ENCODE measurements at regions not wholly inside any gene's neighbourhood (a gene's known extent, or its start where the extent isn't known, plus 50 kb on each side); places are given as distances from the start of the nearest gene placed in this dataset.

DNA sequence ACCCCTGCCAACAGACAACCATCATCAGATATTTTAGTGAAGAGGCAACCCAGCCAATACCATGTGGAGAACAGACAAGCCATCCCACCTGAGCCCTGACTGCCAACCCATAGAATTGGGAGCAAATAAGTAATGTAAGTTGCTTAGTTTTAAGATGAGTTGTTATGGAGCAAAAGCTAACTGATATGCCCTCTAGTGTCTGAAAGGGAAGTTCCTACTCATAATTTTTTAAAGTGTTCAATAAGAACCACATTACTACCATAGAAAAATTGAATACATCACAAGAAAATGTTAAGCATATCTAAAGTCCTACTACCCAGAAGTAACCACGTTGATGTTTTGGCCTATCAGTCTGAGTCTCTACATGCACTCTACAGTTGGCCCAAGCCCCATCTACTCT lies 50.8 kb upstream of the SLC36A4 start:
- Histone ChIP-seq H3K79me2 (ENCODE audit: control insufficient read depth, insufficient read depth, low read length) (no peaks in the 10 kb centered on the region), H4K20me1 (ENCODE audit: control insufficient read depth, insufficient read depth, low read length, poor library complexity, severe bottlenecking) (no peaks in the 10 kb centered on the region), H3K9me3 (ENCODE audit: control extremely low read depth in 1 of 3, control insufficient read depth in 2 of 3, insufficient read depth in 1 of 3, low read length in 2 of 3) (no peaks in the 10 kb centered on the region), H3K27ac (ENCODE audit: low read length in 2 of 2) (no peak overlapping the region), H3K4me2 (replicated peaks; ENCODE audit: low read depth, low read length, poor library complexity, severe bottlenecking) (no peak overlapping the region), H3K4me1 (ENCODE audit: control insufficient read depth in 2 of 2, insufficient read depth in 2 of 2, low read length in 2 of 2) (no peaks in the 10 kb centered on the region), H3K27me3 (replicated peaks in 1 of 4; ENCODE audit: control extremely low read depth in 1 of 4, control insufficient read depth in 3 of 4, insufficient read depth in 4 of 4, low read length in 3 of 4) (peaks cover 0 to 3% (median 0%) of the 10 kb centered on the region in 4 experiments), H3K9ac (ENCODE audit: low read length) (no peak overlapping the region), H2AFZ (ENCODE audit: insufficient read depth, low read depth, low read length, poor library complexity, severe bottlenecking) (no peak overlapping the region), H3K36me3 (replicated peaks in 1 of 2; ENCODE audit: control extremely low read depth in 1 of 2, control insufficient read depth in 1 of 2, extremely low read depth in 1 of 2, insufficient read depth in 2 of 2, low read length in 1 of 2) (no peaks in the 10 kb centered on the region), H3K4me3 (ENCODE audit: control extremely low read depth in 1 of 5, extremely low read depth in 1 of 5, insufficient read depth in 1 of 5, low read depth in 2 of 5, low read length in 4 of 5) (no peak overlapping the region)
- ATAC-seq (ENCODE audit: low read depth) (no peak), DNase-seq (no peak)
- ChIA-PET CTCF (interaction anchor here (1.1 to 1.3 kb wide), 2 partner anchors 8 to 293 kb away, joined by 3 read pairs; no protein-coding TSS in a partner anchor), POLR2A (no interaction called here)
- Mint-ChIP-seq H3K4me1 (no peaks in the 10 kb centered on the region), H3K9me3 (ENCODE audit: insufficient read depth) (no peaks in the 10 kb centered on the region), H3K27ac (no peak overlapping the region), H3K27me3 (peaks cover 37% of the 10 kb centered on the region), H3K4me3 (no peak overlapping the region)
- 44% methylated on average over 1 of the region's 1 CpG for WGBS (ENCODE audit: insufficient coverage)
- intact Hi-C loops (cut with micrococcal nuclease), result no loop called here
- TF ChIP-seq, protein P1, sequence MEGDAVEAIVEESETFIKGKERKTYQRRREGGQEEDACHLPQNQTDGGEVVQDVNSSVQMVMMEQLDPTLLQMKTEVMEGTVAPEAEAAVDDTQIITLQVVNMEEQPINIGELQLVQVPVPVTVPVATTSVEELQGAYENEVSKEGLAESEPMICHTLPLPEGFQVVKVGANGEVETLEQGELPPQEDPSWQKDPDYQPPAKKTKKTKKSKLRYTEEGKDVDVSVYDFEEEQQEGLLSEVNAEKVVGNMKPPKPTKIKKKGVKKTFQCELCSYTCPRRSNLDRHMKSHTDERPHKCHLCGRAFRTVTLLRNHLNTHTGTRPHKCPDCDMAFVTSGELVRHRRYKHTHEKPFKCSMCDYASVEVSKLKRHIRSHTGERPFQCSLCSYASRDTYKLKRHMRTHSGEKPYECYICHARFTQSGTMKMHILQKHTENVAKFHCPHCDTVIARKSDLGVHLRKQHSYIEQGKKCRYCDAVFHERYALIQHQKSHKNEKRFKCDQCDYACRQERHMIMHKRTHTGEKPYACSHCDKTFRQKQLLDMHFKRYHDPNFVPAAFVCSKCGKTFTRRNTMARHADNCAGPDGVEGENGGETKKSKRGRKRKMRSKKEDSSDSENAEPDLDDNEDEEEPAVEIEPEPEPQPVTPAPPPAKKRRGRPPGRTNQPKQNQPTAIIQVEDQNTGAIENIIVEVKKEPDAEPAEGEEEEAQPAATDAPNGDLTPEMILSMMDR (IDR thresholded peaks at IDR 0.05), result peak; percentile 20
- TF ChIP-seq EZH2 (IDR thresholded peaks at IDR 0.05; ENCODE audit: borderline replicate concordance, insufficient read depth, low read depth, low read length, poor library complexity, severe bottlenecking), result no peak

DNA sequence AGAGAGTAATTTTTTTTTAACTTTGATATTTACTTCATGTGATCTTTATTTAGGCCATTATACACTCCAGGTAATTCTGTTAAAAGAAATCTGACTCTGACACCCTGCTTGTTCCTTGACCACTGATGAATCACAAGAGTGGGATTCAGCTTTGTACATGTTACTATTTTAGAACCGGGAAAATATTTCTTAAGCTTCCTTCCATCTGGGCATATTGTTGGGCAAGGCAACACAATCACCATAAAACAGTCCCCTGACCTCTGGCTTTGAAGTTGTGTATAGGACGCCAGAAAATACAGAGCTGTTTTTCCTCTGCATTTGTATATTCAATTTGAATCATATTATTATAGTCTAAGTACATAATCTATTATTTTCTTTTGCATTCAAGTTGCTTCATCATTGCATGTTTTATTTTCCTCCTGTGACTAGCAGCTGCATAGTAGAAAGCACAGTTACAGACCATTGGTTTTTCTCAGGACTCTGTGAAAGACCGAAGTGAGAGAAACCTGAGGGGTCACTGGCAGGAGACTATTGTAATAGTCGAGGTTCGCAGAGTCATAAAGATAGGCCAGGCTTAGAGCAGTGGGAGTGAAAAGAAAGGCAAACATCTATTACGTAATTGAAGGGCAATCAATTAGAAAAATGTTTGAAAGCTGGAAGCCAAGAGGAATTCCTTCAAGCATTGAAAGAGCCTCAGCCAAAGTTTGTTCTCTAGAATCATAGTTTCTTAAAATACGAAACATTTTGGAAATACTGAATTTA lies 51.8 kb upstream of the SLC36A4 start:
- H3K9me3 Mint-ChIP-seq (ENCODE audit: insufficient read depth), result peaks cover 4% of the 10 kb centered on the region
- CTCF ChIA-PET, result interaction anchor here (1.1 to 1.3 kb wide), 2 partner anchors 7 to 292 kb away, joined by 3 read pairs; no protein-coding TSS in a partner anchor

More for the DNA sequence above, 51.8 kb upstream of the SLC36A4 start:
- H2AFZ ChIP-seq (ENCODE audit: insufficient read depth, low read depth, low read length, poor library complexity, severe bottlenecking), result no peak overlapping the region
- H3K27me3 ChIP-seq (replicated peaks in 1 of 4; ENCODE audit: control extremely low read depth in 1 of 4, control insufficient read depth in 3 of 4, insufficient read depth in 4 of 4, low read length in 3 of 4), result no peaks in the 10 kb centered on the region
- H3K4me3 Mint-ChIP-seq, result no peak overlapping the region
- no peaks in the 10 kb centered on the region for H3K4me1 Mint-ChIP-seq
- ATAC-seq (ENCODE audit: low read depth) (no peak), DNase-seq (no peak)
- peaks cover 36% of the 10 kb centered on the region for H3K27me3 Mint-ChIP-seq
- no peak overlapping the region for H3K4me2 ChIP-seq (replicated peaks; ENCODE audit: low read depth, low read length, poor library complexity, severe bottlenecking)
- no peak overlapping the region for H3K9ac ChIP-seq (ENCODE audit: low read length)
- no peaks in the 10 kb centered on the region for H3K4me1 ChIP-seq (ENCODE audit: control insufficient read depth in 2 of 2, insufficient read depth in 2 of 2, low read length in 2 of 2)
- no peaks in the 10 kb centered on the region for H3K36me3 ChIP-seq (replicated peaks in 1 of 2; ENCODE audit: control extremely low read depth in 1 of 2, control insufficient read depth in 1 of 2, extremely low read depth in 1 of 2, insufficient read depth in 2 of 2, low read length in 1 of 2)
- intact Hi-C loops (cut with micrococcal nuclease), result no loop called here
- 76% methylated on average over 4 of the region's 7 CpGs for WGBS (ENCODE audit: insufficient coverage)
- H4K20me1 ChIP-seq (ENCODE audit: control insufficient read depth, insufficient read depth, low read length, poor library complexity, severe bottlenecking), result no peaks in the 10 kb centered on the region
- no peak for TF ChIP-seq EZH2 (IDR thresholded peaks at IDR 0.05; ENCODE audit: borderline replicate concordance, insufficient read depth, low read depth, low read length, poor library complexity, severe bottlenecking)
- TF ChIP-seq, protein P1 (IDR thresholded peaks at IDR 0.05), result no peak
- POLR2A ChIA-PET, result no interaction called here
- H3K9me3 ChIP-seq (ENCODE audit: control extremely low read depth in 1 of 3, control insufficient read depth in 2 of 3, insufficient read depth in 1 of 3, low read length in 2 of 3), result no peaks in the 10 kb centered on the region
- H3K79me2 ChIP-seq (ENCODE audit: control insufficient read depth, insufficient read depth, low read length), result no peaks in the 10 kb centered on the region
- H3K27ac Mint-ChIP-seq, result no peak overlapping the region
- H3K4me3 ChIP-seq (ENCODE audit: control extremely low read depth in 1 of 5, extremely low read depth in 1 of 5, insufficient read depth in 1 of 5, low read depth in 2 of 5, low read length in 4 of 5), result no peak overlapping the region
- H3K27ac ChIP-seq (ENCODE audit: low read length in 2 of 2), result no peak overlapping the region
